ENCODE measurements at regions not wholly inside any gene's neighbourhood (a gene's known extent, or its start where the extent isn't known, plus 50 kb on each side); places are given as distances from the start of the nearest gene placed in this dataset.

GRCh38 chr11:39458481-39458880 lies 2001.0 kb downstream of the LRRC4C start:
- BruUV-seq (replicated peaks): no TSS peak
- POLR2A ChIA-PET: no interaction called here

More at GRCh38 chr11:39458481-39458880, 2001.0 kb downstream of the LRRC4C start:
- Histone ChIP-seq H3K9me3 (ENCODE audit: low read length) (no peaks in the 10 kb centered on the region; the same call in 1 of the 2 replicates), H3K27ac (ENCODE audit: extremely low read length, insufficient read depth, low read length) (no peak overlapping the region), H3K4me1 (ENCODE audit: insufficient read depth, low read length) (no peaks in the 10 kb centered on the region), H3K79me2 (ENCODE audit: insufficient read depth, low read length) (no peaks in the 10 kb centered on the region), H4K20me1 (ENCODE audit: insufficient read depth, low read length) (no peaks in the 10 kb centered on the region), H3K9ac (ENCODE audit: insufficient read depth, low read depth, low read length) (no peak overlapping the region), H3K36me3 (replicated peaks in 1 of 2; ENCODE audit: control insufficient read depth in 1 of 2, insufficient read depth in 2 of 2, low read length in 2 of 2) (no peaks in the 10 kb centered on the region), H2AFZ (ENCODE audit: low read length) (no peak overlapping the region), H3K4me3 (replicated peaks in 1 of 3; ENCODE audit: insufficient read depth in 1 of 3, low read depth in 2 of 3, low read length in 3 of 3) (no peak overlapping the region), H3K4me2 (ENCODE audit: low read depth, low read length) (no peak overlapping the region), H3K27me3 (ENCODE audit: control insufficient read depth in 1 of 2, insufficient read depth in 2 of 2, low read length in 2 of 2) (no peaks in the 10 kb centered on the region; a peak in 1 of 5 replicates)
- TF ChIP-seq ZFP62 (CRISPR knock-in tag; IDR thresholded peaks at IDR 0.05) (no peak), TGIF2 (CRISPR knock-in tag; IDR thresholded peaks at IDR 0.05) (no peak), NFATC3 (CRISPR knock-in tag; IDR thresholded peaks at IDR 0.05) (no peak), SRY (CRISPR knock-in tag; IDR thresholded peaks at IDR 0.05) (no peak), ZNF160 (CRISPR knock-in tag; IDR thresholded peaks at IDR 0.05) (no peak), SALL1 (CRISPR knock-in tag; IDR thresholded peaks at IDR 0.05) (no peak), ZNF33A (CRISPR knock-in tag; IDR thresholded peaks at IDR 0.05; ENCODE audit: borderline replicate concordance) (no peak), EEA1 (CRISPR knock-in tag; IDR thresholded peaks at IDR 0.05; ENCODE audit: borderline replicate concordance) (no peak), ZNF350 (CRISPR knock-in tag; IDR thresholded peaks at IDR 0.05; ENCODE audit: borderline replicate concordance, low read depth) (no peak), ARHGAP35 (CRISPR knock-in tag; IDR thresholded peaks at IDR 0.05; ENCODE audit: borderline replicate concordance) (no peak), ZNF652 (CRISPR knock-in tag; IDR thresholded peaks at IDR 0.05; ENCODE audit: borderline replicate concordance, low read depth) (no peak), ZBTB42 (CRISPR knock-in tag; IDR thresholded peaks at IDR 0.05) (no peak), SMARCC2 (IDR thresholded peaks at IDR 0.05) (no peak), ZNF230 (CRISPR knock-in tag; IDR thresholded peaks at IDR 0.05) (no peak), USF2 (IDR thresholded peaks at IDR 0.05; ENCODE audit: low read depth, low read length) (no peak), USF2 (CRISPR knock-in tag; IDR thresholded peaks at IDR 0.05; ENCODE audit: borderline replicate concordance) (no peak), MLX (CRISPR knock-in tag; IDR thresholded peaks at IDR 0.05) (no peak), ZFP36 (IDR thresholded peaks at IDR 0.05; ENCODE audit: borderline replicate concordance, low read depth, low read length, partially characterized antibody) (no peak), ZNF891 (CRISPR knock-in tag; IDR thresholded peaks at IDR 0.05) (no peak)
- DNase-seq (ENCODE audit: low spot score) (no peak), FAIRE-seq (no peak), ATAC-seq (no peak)
- intact Hi-C loops (cut with micrococcal nuclease; ENCODE audit: unreplicated experiment) (no loop called here), in situ Hi-C loops (cut with HindIII; ENCODE audit: extremely low pct_ligation_motif_present, low pct_unique_long_range_greater_than_20kb) (no loop called here)
- CTCF ChIA-PET (ENCODE audit: low intra/inter-chr PET ratio, low total read pairs): no interaction called here
- WGBS (ENCODE audit: low lambda C conversion rate): 3% methylated on average over 2 of the region's 2 CpGs

Measured in HepG2 (cell line).